Upper lobe of left lung (tissue), 4 donors: ENCODE measurements at regions not wholly inside any gene's neighbourhood (a gene's known extent, or its start where the extent isn't known, plus 50 kb on each side); places are given as distances from the start of the nearest gene placed in this dataset.

Experiments used
- POLR2A ChIP-seq, 4 donors: fragments of 450-650 bp; IDR thresholded peaks; one replicate each; pipeline ENCODE4 v1.5.1; 2016 to 2017; ENCODE audit warnings: antibody characterized with exemption in 4 of 4, mild to moderate bottlenecking in 2 of 4
- POLR2AphosphoS5 ChIP-seq, 2 donors: sonication (generic); formaldehyde crosslinking; IDR thresholded peaks; one replicate each; pipeline ENCODE4 v1.5.1; 2017; ENCODE audit warnings: antibody characterized with exemption in 2 of 2

- TF ChIP-seq POLR2AphosphoS5 (IDR thresholded peaks at IDR 0.05): no peak
- TF ChIP-seq POLR2A (IDR thresholded peaks at IDR 0.05): no peak
These were observed 598.1 kb downstream of the TBC1D4 start for GRCh38 chr13:74883834-74884233.
